ENCODE measurements at regions not wholly inside any gene's neighbourhood (a gene's known extent, or its start where the extent isn't known, plus 50 kb on each side); places are given as distances from the start of the nearest gene placed in this dataset.
A peak's percentile ranks its signal among the peaks of the same experiment; 100 is the strongest.

- CTCF ChIA-PET, result interaction anchor here (0.8 to 1.3 kb wide), 7 partner anchors 10 to 1178 kb away, joined by 3 to 10 read pairs (median 5); no protein-coding TSS in a partner anchor
- Mint-ChIP-seq H3K36me3 (ENCODE audit: low read depth) (no peaks in the 10 kb centered on the region), H3K27me3 (peaks cover 31% of the 10 kb centered on the region)
These were observed 505.4 kb downstream of the PLCL1 start for GRCh38 chr2:198309673-198310280.

GRCh38 chr2:198309081-198309480 lies 504.7 kb downstream of the PLCL1 start:
- no peak for DNase-seq
- Mint-ChIP-seq H3K36me3 (ENCODE audit: low read depth) (no peaks in the 10 kb centered on the region), H3K4me1 (no peaks in the 10 kb centered on the region), H3K4me3 (no peak overlapping the region), H3K27ac (no peak overlapping the region), H3K27me3 (peaks cover 25% of the 10 kb centered on the region), H3K9me3 (no peaks in the 10 kb centered on the region)
- POLR2A ChIA-PET, result no interaction called here
- CTCF ChIA-PET, result interaction anchor here (0.8 to 1.3 kb wide), 7 partner anchors 9 to 1179 kb away, joined by 3 to 10 read pairs (median 5); no protein-coding TSS in a partner anchor

More at GRCh38 chr2:198309673-198310280, 505.4 kb downstream of the PLCL1 start:
- Mint-ChIP-seq H3K4me1 (no peaks in the 10 kb centered on the region), H3K4me3 (no peak overlapping the region), H3K9me3 (no peaks in the 10 kb centered on the region), H3K27ac (no peak overlapping the region)
- peak; percentile 58 for DNase-seq
- POLR2A ChIA-PET, result no interaction called here

- Mint-ChIP-seq H3K36me3 (ENCODE audit: low read depth) (no peaks in the 10 kb centered on the region), H3K27ac (no peak overlapping the region), H3K27me3 (peaks cover 18% of the 10 kb centered on the region), H3K4me3 (no peak overlapping the region), H3K9me3 (no peaks in the 10 kb centered on the region), H3K4me1 (no peaks in the 10 kb centered on the region)
- no peak for DNase-seq
- POLR2A ChIA-PET, result no interaction called here
- CTCF ChIA-PET, result no interaction called here
These were observed 504.0 kb downstream of the PLCL1 start for GRCh38 chr2:198308368-198308767.

- no peak overlapping the region for H3K4me3 Mint-ChIP-seq
- no peaks in the 10 kb centered on the region for H3K9me3 Mint-ChIP-seq
- ChIA-PET CTCF (no interaction called here), POLR2A (no interaction called here)
- H3K27me3 Mint-ChIP-seq, result peaks cover 9% of the 10 kb centered on the region
- H3K36me3 Mint-ChIP-seq (ENCODE audit: low read depth), result no peaks in the 10 kb centered on the region
- no peak overlapping the region for H3K27ac Mint-ChIP-seq
- H3K4me1 Mint-ChIP-seq, result no peaks in the 10 kb centered on the region
- DNase-seq, result no peak
These were observed 502.7 kb downstream of the PLCL1 start for GRCh38 chr2:198307093-198307492.

GRCh38 chr2:198304859-198305258 lies 500.5 kb downstream of the PLCL1 start:
- Mint-ChIP-seq H3K4me3 (no peak overlapping the region), H3K9me3 (no peaks in the 10 kb centered on the region), H3K36me3 (ENCODE audit: low read depth) (no peaks in the 10 kb centered on the region), H3K27ac (no peak overlapping the region), H3K27me3 (peaks cover 9% of the 10 kb centered on the region), H3K4me1 (no peaks in the 10 kb centered on the region)
- no peak for DNase-seq
- CTCF ChIA-PET, result interaction anchor here (1.3 to 2.5 kb wide), 2 partner anchors 9 to 10 kb away, joined by 3 to 10 read pairs; no protein-coding TSS in a partner anchor
- POLR2A ChIA-PET, result no interaction called here

- Mint-ChIP-seq H3K36me3 (ENCODE audit: low read depth) (no peaks in the 10 kb centered on the region), H3K9me3 (no peaks in the 10 kb centered on the region), H3K4me3 (no peak overlapping the region), H3K27me3 (peaks cover 2% of the 10 kb centered on the region), H3K4me1 (no peaks in the 10 kb centered on the region), H3K27ac (no peak overlapping the region)
- ChIA-PET POLR2A (no interaction called here), CTCF (interaction anchor here (0.8 to 2.5 kb wide), 19 partner anchors 7 to 518 kb away, joined by 3 to 10 read pairs (median 5); partner anchors contain the start of gene PLCL1)
- DNase-seq, result no peak
These were observed 493.0 kb downstream of the PLCL1 start for GRCh38 chr2:198297350-198297749.

GRCh38 chr2:198296665-198297308 lies 492.4 kb downstream of the PLCL1 start:
- H3K36me3 Mint-ChIP-seq (ENCODE audit: low read depth), result no peaks in the 10 kb centered on the region
- peak; percentile 57 for DNase-seq
- ChIA-PET POLR2A (no interaction called here), CTCF (interaction anchor here (0.7 to 2.5 kb wide), 21 partner anchors 8 to 517 kb away, joined by 3 to 10 read pairs (median 4); partner anchors contain the start of gene PLCL1)
- H3K27me3 Mint-ChIP-seq, result peaks cover 2% of the 10 kb centered on the region
- H3K9me3 Mint-ChIP-seq, result no peaks in the 10 kb centered on the region
- no peak overlapping the region for H3K4me3 Mint-ChIP-seq
- H3K27ac Mint-ChIP-seq, result no peak overlapping the region
- H3K4me1 Mint-ChIP-seq, result no peaks in the 10 kb centered on the region

- no peaks in the 10 kb centered on the region for H3K4me1 Mint-ChIP-seq
- no peak for DNase-seq
- H3K9me3 Mint-ChIP-seq, result no peaks in the 10 kb centered on the region
- H3K27ac Mint-ChIP-seq, result no peak overlapping the region
- POLR2A ChIA-PET, result no interaction called here
- CTCF ChIA-PET, result interaction anchor here (1.5 kb wide), 1 partner anchor 21 kb away, joined by 3 read pairs; no protein-coding TSS in a partner anchor
- H3K36me3 Mint-ChIP-seq (ENCODE audit: low read depth), result no peaks in the 10 kb centered on the region
- H3K27me3 Mint-ChIP-seq, result peaks cover 3% of the 10 kb centered on the region
- H3K4me3 Mint-ChIP-seq, result no peak overlapping the region
These were observed 488.9 kb downstream of the PLCL1 start for GRCh38 chr2:198293281-198293680.

GRCh38 chr2:198289811-198290210 lies 485.4 kb downstream of the PLCL1 start:
- Mint-ChIP-seq H3K9me3 (no peaks in the 10 kb centered on the region), H3K4me1 (no peaks in the 10 kb centered on the region), H3K4me3 (no peak overlapping the region), H3K27ac (no peak overlapping the region), H3K36me3 (ENCODE audit: low read depth) (no peaks in the 10 kb centered on the region), H3K27me3 (peaks cover 12% of the 10 kb centered on the region)
- ChIA-PET POLR2A (no interaction called here), CTCF (no interaction called here)
- no peak for DNase-seq

- Mint-ChIP-seq H3K9me3 (no peaks in the 10 kb centered on the region), H3K36me3 (ENCODE audit: low read depth) (no peaks in the 10 kb centered on the region), H3K27me3 (peaks cover 21% of the 10 kb centered on the region), H3K27ac (no peak overlapping the region), H3K4me3 (no peak overlapping the region), H3K4me1 (no peaks in the 10 kb centered on the region)
- ChIA-PET POLR2A (no interaction called here), CTCF (no interaction called here)
- DNase-seq, result no peak
These were observed 483.3 kb downstream of the PLCL1 start for GRCh38 chr2:198287706-198288105.

- H3K27ac Mint-ChIP-seq, result no peak overlapping the region
- no peak overlapping the region for H3K4me3 Mint-ChIP-seq
- H3K27me3 Mint-ChIP-seq, result peaks cover 32% of the 10 kb centered on the region
- no peaks in the 10 kb centered on the region for H3K9me3 Mint-ChIP-seq
- no peaks in the 10 kb centered on the region for H3K36me3 Mint-ChIP-seq (ENCODE audit: low read depth)
- ChIA-PET POLR2A (no interaction called here), CTCF (interaction anchor here (1.3 kb wide), 1 partner anchor 12 kb away, joined by 5 read pairs; no protein-coding TSS in a partner anchor)
- no peaks in the 10 kb centered on the region for H3K4me1 Mint-ChIP-seq
- DNase-seq, result no peak
These were observed 480.8 kb downstream of the PLCL1 start for GRCh38 chr2:198285216-198285615.

GRCh38 chr2:198283146-198283545 lies 478.8 kb downstream of the PLCL1 start:
- peaks cover 35% of the 10 kb centered on the region for H3K27me3 Mint-ChIP-seq
- no peaks in the 10 kb centered on the region for H3K36me3 Mint-ChIP-seq (ENCODE audit: low read depth)
- H3K4me1 Mint-ChIP-seq, result no peaks in the 10 kb centered on the region
- H3K9me3 Mint-ChIP-seq, result no peaks in the 10 kb centered on the region
- CTCF ChIA-PET, result no interaction called here
- no peak for DNase-seq
- H3K4me3 Mint-ChIP-seq, result no peak overlapping the region
- POLR2A ChIA-PET, result no interaction called here
- no peak overlapping the region for H3K27ac Mint-ChIP-seq

- ChIA-PET CTCF (no interaction called here), POLR2A (interaction anchor here (0.7 kb wide), 1 partner anchor 295 kb away, joined by 3 read pairs; no protein-coding TSS in a partner anchor)
- Mint-ChIP-seq H3K27ac (no peak overlapping the region), H3K4me1 (no peaks in the 10 kb centered on the region), H3K4me3 (no peak overlapping the region), H3K27me3 (peaks cover 33% of the 10 kb centered on the region), H3K36me3 (ENCODE audit: low read depth) (no peaks in the 10 kb centered on the region), H3K9me3 (no peaks in the 10 kb centered on the region)
- DNase-seq, result no peak
These were observed 477.7 kb downstream of the PLCL1 start for GRCh38 chr2:198282061-198282460.

- Mint-ChIP-seq H3K4me3 (no peak overlapping the region), H3K9me3 (no peaks in the 10 kb centered on the region), H3K27ac (no peak overlapping the region), H3K4me1 (no peaks in the 10 kb centered on the region), H3K27me3 (peaks cover 26% of the 10 kb centered on the region), H3K36me3 (ENCODE audit: low read depth) (no peaks in the 10 kb centered on the region)
- ChIA-PET CTCF (interaction anchor here (2.5 kb wide), 1 partner anchor 17 kb away, joined by 9 read pairs; no protein-coding TSS in a partner anchor), POLR2A (no interaction called here)
- DNase-seq, result no peak
These were observed 475.8 kb downstream of the PLCL1 start for GRCh38 chr2:198280145-198280544.

All from activated CD4-positive, alpha-beta memory T cell treated with anti-CD3 and anti-CD28 coated beads, Interleukin-2, amount 10 ng/mL, durations not matched to agents 7 days and 5 days (primary cell).